SJCRH30 (cell line): ENCODE measurements at regions not wholly inside any gene's neighbourhood (a gene's known extent, or its start where the extent isn't known, plus 50 kb on each side); places are given as distances from the start of the nearest gene placed in this dataset.

ENCODE experiments used
- DNase-seq, 2 experiments: peaks; one replicate each; pipeline ENCODE4 v3.0.0-alpha.2; 2015 to 2020
- H3K27ac ChIP-seq: fragments of 250-450 bp; sonication (Bioruptor Pico); 2 replicates; pipeline ENCODE4 v1.5.1; 2020; ENCODE audit warnings: mild to moderate bottlenecking, moderate library complexity
- H3K27me3 ChIP-seq: fragments of 250-450 bp; sonication (Bioruptor Pico); 2 replicates; pipeline ENCODE4 v1.5.1; 2020; ENCODE audit warnings: mild to moderate bottlenecking, moderate library complexity
- H3K36me3 ChIP-seq: fragments of 250-450 bp; sonication (Bioruptor Pico); 2 replicates; pipeline ENCODE4 v1.5.1; 2020; ENCODE audit warnings: mild to moderate bottlenecking, moderate library complexity
- H3K4me1 ChIP-seq: fragments of 250-450 bp; sonication (Bioruptor Pico); 2 replicates; pipeline ENCODE4 v1.5.1; 2020; ENCODE audit warnings: mild to moderate bottlenecking, moderate library complexity
- H3K4me3 ChIP-seq: fragments of 250-450 bp; sonication (Bioruptor Pico); 2 replicates; pipeline ENCODE4 v1.5.1; 2020; ENCODE audit warnings: mild to moderate bottlenecking, moderate library complexity
- H3K9me3 ChIP-seq: fragments of 250-450 bp; sonication (Bioruptor Pico); replicated peaks from 2 replicates; pipeline ENCODE4 v1.5.1; 2020; ENCODE audit warnings: mild to moderate bottlenecking, moderate library complexity

- Histone ChIP-seq H3K36me3 (no peaks in the 10 kb centered on the region), H3K4me1 (no peaks in the 10 kb centered on the region), H3K27ac (no peak overlapping the region), H3K4me3 (no peak overlapping the region), H3K9me3 (no peaks in the 10 kb centered on the region), H3K27me3 (0 out of 2 replicates have a peak, but pooled peaks cover 3% of the 10 kb centered on the region)
- DNase-seq, result no peak
Measured at GRCh38 chr4:38422850-38423249, 241.1 kb upstream of the KLF3 start.

- Histone ChIP-seq H3K9me3 (no peaks in the 10 kb centered on the region), H3K27me3 (0 out of 2 replicates have a peak, but pooled peaks cover 3% of the 10 kb centered on the region), H3K4me3 (no peak overlapping the region), H3K4me1 (no peaks in the 10 kb centered on the region), H3K36me3 (no peaks in the 10 kb centered on the region), H3K27ac (no peak overlapping the region)
- no peak for DNase-seq
Measured at GRCh38 chr4:38424151-38424871, 239.7 kb upstream of the KLF3 start.

GRCh38 chr4:38426532-38426931 lies 237.5 kb upstream of the KLF3 start:
- Histone ChIP-seq H3K4me3 (no peak overlapping the region), H3K27ac (no peak overlapping the region), H3K4me1 (no peaks in the 10 kb centered on the region), H3K36me3 (no peaks in the 10 kb centered on the region), H3K27me3 (0 out of 2 replicates have a peak, but pooled peaks cover 3% of the 10 kb centered on the region), H3K9me3 (no peaks in the 10 kb centered on the region)
- DNase-seq, result no peak

- no peaks in the 10 kb centered on the region for H3K4me1 ChIP-seq
- no peak for DNase-seq
- H3K27ac ChIP-seq, result no peak overlapping the region
- no peaks in the 10 kb centered on the region for H3K9me3 ChIP-seq
- H3K4me3 ChIP-seq, result no peak overlapping the region
- H3K27me3 ChIP-seq, result no peaks in the 10 kb centered on the region
- no peaks in the 10 kb centered on the region for H3K36me3 ChIP-seq
Measured at GRCh38 chr4:38430841-38431240, 233.2 kb upstream of the KLF3 start.

GRCh38 chr4:38442073-38442788 lies 221.8 kb upstream of the KLF3 start:
- Histone ChIP-seq H3K27me3 (no peaks in the 10 kb centered on the region), H3K9me3 (no peaks in the 10 kb centered on the region; the same call in 1 of the 2 replicates), H3K27ac (no peak overlapping the region), H3K4me3 (no peak overlapping the region), H3K4me1 (no peaks in the 10 kb centered on the region), H3K36me3 (no peaks in the 10 kb centered on the region)
- DNase-seq, result no peak

GRCh38 chr4:38449506-38450174 lies 214.4 kb upstream of the KLF3 start:
- Histone ChIP-seq H3K36me3 (no peaks in the 10 kb centered on the region), H3K27me3 (no peaks in the 10 kb centered on the region), H3K27ac (no peak overlapping the region), H3K9me3 (no peaks in the 10 kb centered on the region), H3K4me1 (no peaks in the 10 kb centered on the region), H3K4me3 (no peak overlapping the region)
- no peak for DNase-seq

- Histone ChIP-seq H3K27ac (no peak overlapping the region), H3K4me1 (no peaks in the 10 kb centered on the region)
- no peak for DNase-seq
Measured at GRCh38 chr4:38452009-38452408, 212.0 kb upstream of the KLF3 start.

GRCh38 chr4:38452542-38452941 lies 211.5 kb upstream of the KLF3 start:
- no peaks in the 10 kb centered on the region for H3K36me3 ChIP-seq
- no peak for DNase-seq
- no peak overlapping the region for H3K4me3 ChIP-seq

More at GRCh38 chr4:38452009-38452408, 212.0 kb upstream of the KLF3 start:
- Histone ChIP-seq H3K4me3 (no peak overlapping the region), H3K9me3 (no peaks in the 10 kb centered on the region), H3K27me3 (no peaks in the 10 kb centered on the region), H3K36me3 (no peaks in the 10 kb centered on the region)

GRCh38 chr4:38453253-38453881 lies 210.6 kb upstream of the KLF3 start:
- H3K36me3 ChIP-seq, result no peaks in the 10 kb centered on the region
- H3K9me3 ChIP-seq, result no peaks in the 10 kb centered on the region
- no peaks in the 10 kb centered on the region for H3K4me1 ChIP-seq
- no peak overlapping the region for H3K27ac ChIP-seq
- no peaks in the 10 kb centered on the region for H3K27me3 ChIP-seq
- DNase-seq, result no peak
- H3K4me3 ChIP-seq, result no peak overlapping the region

More at GRCh38 chr4:38452542-38452941, 211.5 kb upstream of the KLF3 start:
- no peaks in the 10 kb centered on the region for H3K27me3 ChIP-seq
- H3K4me1 ChIP-seq, result no peaks in the 10 kb centered on the region
- no peaks in the 10 kb centered on the region for H3K9me3 ChIP-seq
- H3K27ac ChIP-seq, result no peak overlapping the region

- Histone ChIP-seq H3K27me3 (no peaks in the 10 kb centered on the region), H3K36me3 (no peaks in the 10 kb centered on the region), H3K9me3 (no peaks in the 10 kb centered on the region), H3K4me1 (no peaks in the 10 kb centered on the region), H3K4me3 (no peak overlapping the region), H3K27ac (no peak overlapping the region)
- DNase-seq, result no peak
Measured at GRCh38 chr4:38454284-38454683, 209.7 kb upstream of the KLF3 start.

GRCh38 chr4:38455092-38455862 lies 208.7 kb upstream of the KLF3 start:
- H3K9me3 ChIP-seq, result no peaks in the 10 kb centered on the region
- H3K36me3 ChIP-seq, result no peaks in the 10 kb centered on the region
- DNase-seq, result no peak
- no peaks in the 10 kb centered on the region for H3K27me3 ChIP-seq
- no peak overlapping the region for H3K27ac ChIP-seq
- no peaks in the 10 kb centered on the region for H3K4me1 ChIP-seq
- H3K4me3 ChIP-seq, result no peak overlapping the region

- H3K9me3 ChIP-seq, result no peaks in the 10 kb centered on the region
- no peaks in the 10 kb centered on the region for H3K36me3 ChIP-seq
- H3K4me3 ChIP-seq, result no peak overlapping the region
- H3K27ac ChIP-seq, result no peak overlapping the region
- DNase-seq, result no peak
- no peaks in the 10 kb centered on the region for H3K4me1 ChIP-seq
- no peaks in the 10 kb centered on the region for H3K27me3 ChIP-seq
Measured at GRCh38 chr4:38456096-38456495, 207.9 kb upstream of the KLF3 start.

- Histone ChIP-seq H3K9me3 (no peaks in the 10 kb centered on the region), H3K4me1 (peaks cover 6% of the 10 kb centered on the region; the same call in 1 of the 2 replicates), H3K27me3 (no peaks in the 10 kb centered on the region), H3K4me3 (no peak overlapping the region), H3K27ac (no peak overlapping the region), H3K36me3 (no peaks in the 10 kb centered on the region)
- no peak for DNase-seq
Measured at GRCh38 chr4:38461342-38461741, 202.7 kb upstream of the KLF3 start.

GRCh38 chr4:38462367-38463055 lies 201.5 kb upstream of the KLF3 start:
- peaks cover 6% of the 10 kb centered on the region; the same call in 1 of the 2 replicates for H3K4me1 ChIP-seq
- no peaks in the 10 kb centered on the region for H3K27me3 ChIP-seq

More at GRCh38 chr4:38462367-38463055, 201.5 kb upstream of the KLF3 start:
- Histone ChIP-seq H3K27ac (no peak overlapping the region), H3K36me3 (no peaks in the 10 kb centered on the region), H3K4me3 (no peak overlapping the region), H3K9me3 (0 out of 2 replicates have a peak, but pooled peaks cover 6% of the 10 kb centered on the region)
- no peak for DNase-seq
